ENCODE measurements at regions not wholly inside any gene's neighbourhood (a gene's known extent, or its start where the extent isn't known, plus 50 kb on each side); places are given as distances from the start of the nearest gene placed in this dataset.

DNA sequence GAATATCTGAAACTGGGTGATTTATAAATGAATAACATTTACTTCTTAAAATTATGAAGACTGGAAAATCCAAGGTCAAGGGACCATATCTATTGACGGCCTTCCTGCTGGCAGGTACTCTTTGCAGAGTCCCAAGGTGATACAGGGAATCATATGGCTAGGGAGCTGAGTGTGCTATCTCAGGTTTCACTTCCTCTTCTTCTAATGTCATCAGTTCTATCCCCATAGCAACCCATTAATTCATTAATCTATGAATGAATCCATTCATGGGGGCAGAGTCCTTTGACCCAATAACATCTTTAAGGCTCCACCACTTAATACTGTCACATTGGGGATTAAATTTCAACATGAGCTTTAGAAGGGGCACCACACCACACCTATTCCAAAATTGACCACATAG lies 772.0 kb downstream of the HACE1 start:
- DNase-seq (ENCODE audit: low read depth in 2 of 2), result no peak

DNA sequence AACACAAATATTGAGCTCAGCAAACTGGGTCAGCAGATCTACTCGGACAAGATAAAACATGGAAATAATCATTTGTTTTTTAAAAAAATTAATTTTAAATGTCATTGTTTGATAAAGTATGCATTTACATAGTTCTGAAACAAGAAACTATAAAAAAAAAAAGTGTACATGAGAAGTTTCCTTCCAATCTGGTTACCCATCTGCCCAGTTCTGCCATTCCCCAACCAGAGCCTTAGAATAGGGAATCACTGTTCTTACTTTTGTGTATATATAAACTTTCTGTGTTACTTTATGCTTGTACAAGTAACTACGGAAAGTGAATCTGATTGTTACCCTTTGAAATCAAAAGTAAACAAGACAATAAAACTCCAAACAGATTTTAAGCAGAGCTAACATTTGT lies 791.4 kb downstream of the HACE1 start:
- no peak for DNase-seq (ENCODE audit: low read depth in 2 of 2)

DNA sequence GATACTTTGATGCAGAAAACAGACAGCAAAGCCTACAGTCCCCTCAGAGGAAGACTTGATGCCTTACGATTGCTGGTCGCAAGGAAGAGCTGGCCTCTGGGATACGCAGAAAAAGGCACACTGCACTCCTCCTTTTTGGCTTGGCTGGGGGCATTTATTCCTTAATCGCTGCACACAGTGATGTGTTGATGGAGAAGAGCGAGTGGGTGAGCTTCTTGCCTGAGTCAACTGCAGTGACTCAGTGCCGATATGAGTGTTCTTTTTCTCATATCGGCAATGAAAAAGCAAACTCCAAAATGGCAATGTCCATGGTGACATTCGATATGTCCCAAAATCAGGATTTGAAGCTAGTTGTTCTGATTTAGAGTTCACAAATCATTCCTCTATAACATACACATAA lies 794.8 kb downstream of the HACE1 start:
- no peak for DNase-seq (ENCODE audit: low read depth in 2 of 2)

DNA sequence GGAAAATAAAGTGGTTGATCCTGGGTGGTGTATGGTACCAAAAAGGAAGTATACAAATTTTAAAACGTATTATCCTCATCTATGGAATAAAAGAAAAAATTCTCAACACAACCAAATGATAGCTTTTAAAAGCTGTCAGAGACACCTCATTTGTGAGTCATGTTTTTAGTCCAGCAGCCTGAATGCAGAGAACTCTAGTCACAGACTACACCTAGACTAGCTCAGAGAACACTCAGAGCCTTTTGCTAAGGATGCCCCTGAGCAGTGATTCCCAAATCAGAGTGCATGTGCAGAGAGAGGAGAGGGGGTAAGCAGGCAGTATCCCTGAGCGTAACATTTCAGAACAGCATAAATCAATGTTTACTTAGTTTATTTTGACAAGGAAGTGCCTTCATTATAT lies 809.3 kb downstream of the HACE1 start:
- DNase-seq (ENCODE audit: low read depth in 2 of 2), result no peak

DNA sequence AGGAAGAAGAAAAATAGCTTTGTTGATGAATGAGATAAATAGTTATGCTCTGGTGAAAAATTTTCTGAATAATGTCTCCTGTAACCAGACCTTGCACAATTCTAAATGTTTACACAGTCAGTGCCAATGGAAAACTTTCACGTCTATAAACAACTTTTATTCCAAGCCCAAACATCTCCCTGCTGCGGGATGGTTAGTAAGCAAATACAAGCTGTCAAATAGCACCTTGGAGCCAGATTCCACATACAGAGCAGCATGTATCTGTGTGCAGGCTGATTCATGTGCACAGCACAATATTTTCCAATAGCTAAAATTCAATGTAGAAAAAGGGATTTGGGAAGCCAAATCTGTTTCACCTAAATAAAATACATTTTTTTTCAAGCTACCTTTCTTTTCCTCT lies 813.3 kb downstream of the HACE1 start:
- no peak for DNase-seq (ENCODE audit: low read depth in 2 of 2)

DNA sequence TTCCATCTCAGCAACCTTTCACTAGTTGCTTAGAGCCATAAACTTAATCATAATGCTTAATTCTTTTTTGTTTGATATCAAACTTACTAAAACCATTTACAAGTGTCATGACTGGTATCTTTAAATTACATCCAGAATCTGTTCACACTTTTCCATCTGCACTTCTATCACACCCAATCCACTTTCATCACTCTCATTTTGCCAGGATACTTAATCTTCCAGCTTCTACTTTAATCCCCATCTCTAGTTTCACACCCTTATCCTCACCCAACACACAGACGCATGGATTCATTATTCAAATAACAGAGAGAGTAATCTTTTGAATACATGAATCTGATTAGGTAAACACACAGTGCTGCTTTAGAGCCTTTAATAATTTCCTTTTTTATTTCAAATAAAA lies 828.4 kb downstream of the HACE1 start:
- no peak for DNase-seq (ENCODE audit: low read depth in 2 of 2)

DNA sequence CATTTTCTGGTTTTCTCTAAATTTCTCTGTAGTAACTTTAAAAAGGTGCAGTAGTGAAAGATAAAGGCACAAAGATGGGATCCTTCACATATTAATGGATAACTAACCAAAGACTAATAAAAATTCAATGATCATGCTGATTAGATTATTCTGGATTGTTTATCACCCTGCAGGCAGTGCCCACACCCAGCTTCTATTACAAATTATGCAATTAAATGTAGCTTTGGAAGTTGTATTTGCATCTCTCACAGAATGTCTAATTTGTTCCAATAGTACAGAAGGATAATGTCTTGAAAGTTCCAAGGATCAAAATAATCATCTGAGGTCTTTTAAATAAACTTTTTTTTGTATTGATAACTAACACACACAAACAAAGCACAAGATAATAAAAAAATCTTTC lies 837.6 kb downstream of the HACE1 start:
- no peak for DNase-seq (ENCODE audit: low read depth in 2 of 2)

DNA sequence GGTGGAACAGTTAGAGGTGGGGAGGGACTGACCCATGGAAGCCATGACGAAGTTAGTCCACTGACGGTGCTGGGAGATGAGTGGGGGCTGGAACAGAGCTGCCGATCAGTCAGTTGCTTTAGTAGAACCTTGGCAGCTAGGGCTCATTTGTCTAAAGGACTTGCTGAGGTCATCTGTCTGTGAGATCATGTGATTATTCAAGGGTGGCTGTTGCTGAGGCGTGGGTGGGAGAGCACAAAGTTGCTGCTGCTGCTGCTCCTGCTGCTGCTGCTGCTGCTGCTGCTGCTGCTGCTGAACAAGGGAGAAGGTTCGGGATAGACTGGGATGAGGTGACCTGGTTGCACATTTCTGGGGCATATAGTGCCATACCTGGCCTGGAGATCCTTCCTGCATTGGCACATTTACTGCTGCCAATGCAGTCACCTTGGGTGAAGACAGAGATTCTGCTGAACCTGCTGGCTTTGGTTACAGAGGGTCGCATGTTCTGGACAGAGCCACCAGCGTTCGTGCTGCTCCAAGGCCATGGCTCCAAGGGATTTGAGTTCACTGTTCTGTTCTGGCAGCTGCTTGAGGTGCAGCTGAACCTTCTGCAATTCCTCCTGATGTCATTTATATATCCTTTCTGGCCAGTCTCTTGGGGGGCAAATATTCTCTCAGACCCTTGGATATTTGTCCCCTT lies 840.5 kb downstream of the HACE1 start:
- no peak for DNase-seq (ENCODE audit: low read depth in 2 of 2)

DNA sequence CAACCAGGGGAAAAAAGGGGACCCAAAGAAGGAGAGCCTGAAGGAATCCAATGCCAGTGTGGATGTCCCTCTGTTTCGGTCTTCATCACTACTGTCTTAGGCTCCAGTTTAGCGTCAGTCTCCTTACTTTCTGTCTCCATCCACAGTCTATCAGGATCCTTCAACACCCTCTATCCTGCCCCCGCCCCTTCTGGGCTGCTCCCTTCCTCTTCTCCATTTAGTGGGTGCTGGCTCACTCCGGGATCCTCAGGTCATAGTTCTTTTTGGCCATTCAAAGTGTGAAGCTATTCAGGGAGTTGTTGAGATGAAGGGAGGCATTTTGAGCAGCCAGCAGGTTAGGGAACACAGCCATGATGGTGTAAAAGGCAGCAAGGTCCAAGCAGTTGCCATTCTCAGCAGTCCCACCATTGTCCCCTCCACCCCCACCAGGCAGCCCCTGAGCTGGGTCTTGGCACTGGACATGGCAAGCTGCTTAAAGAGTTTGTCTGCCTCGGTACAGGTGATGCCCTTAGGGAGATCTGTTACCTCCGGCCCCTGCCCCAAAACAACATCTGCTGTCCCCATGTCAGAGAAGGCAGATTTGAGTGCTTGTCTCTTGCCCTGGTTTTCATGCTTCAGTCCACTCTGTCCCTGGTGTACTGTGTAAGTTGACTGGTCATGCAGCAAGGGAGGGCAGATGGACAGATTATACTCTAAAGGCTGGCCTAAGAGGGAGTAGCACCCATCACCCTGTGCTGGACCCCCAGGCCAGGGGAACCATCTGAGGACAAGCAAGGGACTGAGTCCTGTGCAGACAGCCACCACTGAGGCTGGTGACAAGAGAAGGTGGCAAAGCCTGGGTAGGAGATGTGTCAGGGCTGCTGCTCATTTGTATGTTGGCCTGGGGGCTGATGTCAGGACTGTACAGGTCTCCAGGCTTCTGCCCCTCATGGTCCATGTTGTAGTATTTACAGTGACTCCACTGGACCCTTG lies 842.0 kb downstream of the HACE1 start:
- DNase-seq (ENCODE audit: low read depth in 2 of 2), result no peak

DNA sequence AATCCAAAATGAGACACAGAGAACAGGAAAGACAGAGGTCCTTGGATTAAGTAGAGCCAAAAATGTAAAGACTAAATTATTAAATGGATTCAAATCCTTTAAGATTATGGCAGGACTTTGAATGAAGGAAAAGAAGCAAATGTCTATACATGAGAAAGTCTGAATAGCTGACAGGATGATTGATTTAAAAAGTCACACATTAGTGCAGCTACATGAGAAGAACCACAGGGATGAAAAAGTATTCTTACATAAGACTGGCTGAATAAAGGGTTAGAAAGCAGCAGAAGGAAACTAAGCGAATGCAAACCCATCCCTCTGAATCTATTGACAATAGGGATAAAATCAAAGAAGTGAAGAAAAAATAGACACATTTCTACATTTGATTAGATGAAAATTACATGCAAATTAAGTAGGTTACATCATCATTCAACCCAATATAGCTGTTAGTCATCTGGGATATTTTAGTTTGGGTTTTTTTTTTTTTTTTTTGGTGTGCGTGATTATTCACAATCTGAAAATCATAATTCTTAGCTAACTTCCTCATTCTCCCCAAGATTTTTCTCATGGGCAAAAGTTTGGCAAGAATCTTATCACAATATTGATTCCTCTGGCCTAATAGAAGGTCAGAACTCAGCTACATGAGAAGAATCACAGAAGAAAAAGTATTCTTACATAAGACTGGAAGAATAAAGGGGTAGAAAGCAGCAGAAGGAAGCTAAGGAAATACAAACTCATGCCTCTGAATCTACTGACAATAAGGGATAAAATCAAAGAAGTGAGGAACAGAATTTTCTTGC lies 845.4 kb downstream of the HACE1 start:
- no peak for DNase-seq (ENCODE audit: low read depth in 2 of 2)

DNA sequence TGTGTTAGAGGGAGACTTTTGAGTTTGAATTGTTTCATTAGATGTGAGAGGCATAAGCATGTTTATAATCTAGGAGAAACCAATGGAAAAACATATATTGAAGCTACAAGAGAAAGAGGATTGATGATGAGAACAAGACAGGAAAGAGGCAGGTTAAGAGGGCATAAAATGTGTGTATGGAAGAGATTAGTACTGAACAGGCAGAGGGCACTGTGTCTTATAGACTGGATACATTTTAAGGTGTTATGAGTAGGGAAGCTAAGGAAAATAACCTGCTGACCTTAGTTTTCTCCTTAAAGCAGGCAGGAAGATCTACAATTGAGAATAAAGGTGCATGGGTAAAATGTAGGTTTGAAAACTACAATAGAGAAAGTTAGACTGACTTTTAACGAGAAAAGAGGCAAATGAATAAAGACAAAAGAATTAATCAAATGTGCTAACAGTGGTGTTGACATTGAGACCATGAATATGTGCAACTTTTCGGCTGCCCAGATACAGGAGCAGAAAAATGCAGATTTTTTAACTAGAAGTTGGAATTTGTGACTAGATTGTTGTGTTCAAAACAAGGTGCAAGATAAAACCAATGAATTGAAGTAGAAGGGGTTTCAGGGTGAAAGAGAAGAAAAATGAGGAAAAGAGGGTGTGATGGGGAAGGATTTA lies 846.3 kb downstream of the HACE1 start:
- no peak for DNase-seq (ENCODE audit: low read depth in 2 of 2)

DNA sequence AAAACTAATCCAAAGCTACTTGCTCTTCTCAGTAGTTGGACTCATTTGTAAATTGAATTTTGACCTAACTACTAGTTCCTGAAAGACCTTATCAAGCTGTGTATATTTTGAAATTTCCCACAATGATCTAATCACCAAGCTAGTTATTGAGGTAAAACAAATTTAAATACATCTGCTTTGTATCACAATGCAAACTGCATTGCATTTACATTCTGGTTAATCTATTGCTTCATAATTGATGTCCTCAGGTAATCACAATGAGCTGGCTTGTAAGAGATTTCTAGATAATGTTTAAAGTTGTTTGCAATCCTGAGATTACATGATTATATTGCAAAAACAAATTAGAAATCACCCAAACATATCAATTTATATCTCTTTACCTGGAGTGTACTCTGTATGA lies 848.8 kb downstream of the HACE1 start:
- no peak for DNase-seq (ENCODE audit: low read depth in 2 of 2)

DNA sequence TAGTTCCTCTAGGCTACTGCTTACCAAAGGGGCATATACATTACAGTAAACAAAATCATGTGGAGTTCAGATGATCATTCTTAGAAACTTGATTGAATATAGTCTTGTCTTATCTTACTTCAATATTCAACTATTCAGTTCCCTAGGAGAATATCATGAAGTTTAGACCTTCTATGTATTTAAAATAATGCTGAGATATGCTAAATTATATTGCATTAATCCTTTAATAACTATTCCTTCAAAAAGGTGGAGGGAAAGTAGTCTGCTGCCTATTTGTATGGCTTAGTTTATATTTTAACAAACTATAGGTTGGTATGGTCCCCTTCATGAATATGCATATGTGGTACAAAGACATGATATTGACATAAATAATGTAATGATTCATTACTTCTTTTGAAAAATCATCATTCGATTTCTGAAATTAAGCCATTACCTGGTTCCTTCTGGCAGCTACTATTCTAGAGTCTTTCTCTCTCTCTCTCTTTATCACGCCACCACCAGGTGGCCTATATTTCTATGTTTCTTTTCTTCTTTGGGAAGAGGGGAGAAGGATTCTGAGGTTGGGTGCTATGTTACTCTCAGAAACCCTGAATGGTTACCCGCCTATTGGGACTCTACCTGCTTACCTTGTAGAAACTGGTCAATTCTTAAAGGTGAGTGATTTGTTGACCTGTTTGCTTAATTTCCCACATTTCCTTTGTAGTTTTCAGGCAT lies 855.8 kb downstream of the HACE1 start:
- no peak for DNase-seq (ENCODE audit: low read depth in 2 of 2)

DNA sequence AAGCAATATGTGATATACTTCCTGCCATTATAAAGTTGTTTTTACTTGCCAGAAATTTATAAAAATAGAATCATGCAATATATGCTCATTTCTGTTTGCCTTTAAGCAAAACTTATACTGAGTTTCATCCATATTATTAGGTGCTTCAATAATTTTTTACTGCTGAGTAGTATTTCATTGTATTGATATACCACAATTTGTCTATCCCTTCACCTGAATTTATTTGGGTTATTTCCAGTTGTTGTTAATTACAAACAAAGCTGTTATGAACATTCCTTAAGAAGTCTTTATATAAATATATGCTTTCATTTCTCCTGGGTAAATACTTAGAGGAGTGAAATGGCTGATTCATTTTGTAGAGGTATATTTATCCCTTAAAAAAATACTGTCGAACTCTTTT lies 864.1 kb downstream of the HACE1 start:
- no peak for DNase-seq (ENCODE audit: low read depth in 2 of 2)

DNA sequence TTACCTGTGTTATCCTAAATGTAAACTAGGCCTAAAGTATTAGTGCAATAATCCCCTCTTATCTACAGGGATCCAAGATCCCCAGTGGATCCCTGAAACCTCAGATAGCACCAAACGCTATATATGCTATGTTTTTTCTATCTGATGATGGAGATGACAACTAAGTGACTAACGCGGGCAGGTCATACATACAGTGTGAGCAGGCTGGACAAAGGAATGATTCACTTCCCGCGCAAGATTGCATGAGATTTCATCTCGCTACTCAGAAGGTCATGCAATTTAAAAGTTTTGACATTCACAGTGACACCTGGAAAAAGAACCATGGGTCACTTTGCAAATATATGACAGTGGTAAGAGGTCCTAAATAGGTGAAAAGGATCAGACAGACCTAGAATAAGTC lies 875.9 kb downstream of the HACE1 start:
- DNase-seq (ENCODE audit: low read depth in 2 of 2), result no peak

DNA sequence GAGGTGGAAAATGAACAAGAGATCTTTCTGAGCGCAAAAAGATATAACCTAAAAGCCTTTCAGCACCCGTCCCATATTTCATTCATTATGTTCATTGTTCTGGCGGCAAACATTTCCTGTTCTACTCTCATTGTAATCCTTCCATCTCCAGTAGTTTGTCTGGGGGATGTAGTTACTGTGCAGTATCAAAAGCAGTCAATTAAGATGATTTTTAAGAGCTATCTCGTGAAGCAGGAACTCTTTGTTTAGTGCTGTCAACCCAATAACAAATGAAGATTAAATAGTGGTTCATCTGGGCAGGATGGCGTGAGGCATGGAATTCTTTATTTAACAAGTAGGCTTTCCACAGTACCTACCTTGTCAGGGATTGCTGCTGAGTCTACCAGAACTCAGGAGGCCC lies 876.7 kb downstream of the HACE1 start:
- DNase-seq (ENCODE audit: low read depth in 2 of 2), result no peak

DNA sequence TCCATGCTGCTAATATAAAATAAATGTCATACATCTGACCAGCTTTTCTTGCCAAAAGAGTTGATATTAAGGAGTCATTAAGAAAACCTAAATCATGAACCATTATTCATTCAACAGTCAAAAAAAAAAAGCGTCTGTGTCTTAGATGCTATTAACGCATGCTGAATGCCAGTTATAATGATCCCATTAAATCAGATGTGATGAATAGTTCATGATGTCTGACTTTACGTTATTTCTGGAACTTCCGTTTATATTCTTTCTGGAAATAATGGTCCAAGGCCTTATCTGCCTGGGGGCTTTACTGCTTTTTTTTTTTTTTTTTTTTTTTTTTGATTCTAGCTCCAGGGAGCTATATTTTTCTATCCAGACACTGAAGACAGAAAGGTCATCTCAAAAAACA lies 877.1 kb downstream of the HACE1 start:
- DNase-seq (ENCODE audit: low read depth in 2 of 2), result no peak

DNA sequence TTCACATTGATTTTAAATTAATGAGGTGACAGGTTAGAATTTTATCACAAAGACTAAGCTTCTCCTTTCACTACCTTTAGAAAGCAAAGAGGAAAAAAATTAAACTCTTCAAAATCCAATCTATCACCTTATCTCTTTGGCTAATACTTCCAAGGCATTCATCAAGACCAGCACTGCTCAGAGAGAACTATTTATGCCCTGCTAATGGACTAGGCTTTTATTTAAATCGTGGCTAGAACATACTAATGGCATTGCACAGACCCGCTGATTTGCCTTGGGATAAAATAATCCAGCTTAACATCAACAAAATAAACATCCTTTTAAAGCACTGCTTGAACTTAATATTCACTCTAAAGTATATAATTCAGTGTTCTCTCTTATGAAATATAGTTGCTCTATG lies 880.4 kb downstream of the HACE1 start:
- DNase-seq (ENCODE audit: low read depth in 2 of 2), result no peak

DNA sequence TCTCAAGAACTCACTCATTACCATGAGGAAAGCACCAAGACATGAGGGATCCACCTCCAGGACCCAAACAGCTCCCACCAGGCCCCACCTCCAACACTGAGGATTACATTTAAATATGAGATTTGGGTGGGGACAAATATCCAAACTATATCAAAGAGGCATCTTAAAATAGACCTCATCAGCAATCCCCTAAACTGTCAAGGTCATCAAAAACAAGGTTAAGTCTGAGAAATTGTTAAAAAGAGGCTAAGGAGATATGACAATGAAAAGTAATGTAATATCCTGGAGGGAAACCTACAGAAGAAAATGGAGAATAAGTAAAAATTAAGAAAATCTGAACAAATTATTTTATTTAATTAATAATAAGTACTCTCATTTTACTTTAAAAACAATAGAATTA lies 922.3 kb downstream of the HACE1 start:
- DNase-seq (ENCODE audit: low read depth in 2 of 2), result no peak

DNA sequence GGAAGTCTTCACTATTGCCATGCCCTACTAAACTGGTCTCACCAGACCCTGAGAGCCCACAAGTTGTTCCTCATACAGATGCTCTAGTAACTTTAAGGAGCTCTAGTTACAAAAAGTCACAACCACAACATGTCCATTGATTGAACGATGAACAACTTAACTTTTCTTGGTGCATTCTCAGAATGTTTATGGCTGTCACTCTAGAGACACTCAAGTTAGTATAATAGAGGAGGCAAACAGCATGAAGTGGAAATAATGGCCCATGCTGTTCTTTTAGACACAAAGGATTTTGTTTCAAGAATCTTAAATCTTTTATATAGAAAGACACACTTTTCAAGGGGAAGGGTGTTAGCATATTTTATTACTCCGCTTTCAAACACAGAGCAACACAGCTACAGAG lies 934.4 kb downstream of the HACE1 start:
- DNase-seq (ENCODE audit: low read depth in 2 of 2), result no peak

DNA sequence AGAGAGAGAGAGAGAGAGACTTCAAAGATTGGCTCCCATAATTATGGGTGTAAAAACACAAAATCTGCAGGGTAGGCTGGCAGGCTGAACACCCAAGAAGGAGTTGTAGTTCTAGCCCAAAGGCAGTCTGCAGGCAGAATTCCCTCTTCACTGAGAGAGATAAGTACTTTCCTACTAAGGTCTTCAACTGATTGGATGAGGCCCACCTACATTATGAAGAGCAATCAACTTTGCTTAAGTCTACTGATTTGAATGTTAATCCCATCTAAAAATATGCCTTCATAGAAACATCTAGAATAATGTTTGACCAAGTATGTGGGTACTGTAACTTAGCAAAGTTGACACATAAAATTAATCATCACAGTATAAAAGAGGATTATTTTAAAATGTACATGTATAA lies 949.7 kb downstream of the HACE1 start:
- no peak for DNase-seq (ENCODE audit: low read depth in 2 of 2)

All from stimulated activated CD8-positive, alpha-beta memory T cell treated with anti-CD3 and anti-CD28 coated beads, Interleukin-2, amount 100 ng/mL, for 1 hour (primary cell).